ENCODE measurements at regions not wholly inside any gene's neighbourhood (a gene's known extent, or its start where the extent isn't known, plus 50 kb on each side); places are given as distances from the start of the nearest gene placed in this dataset.

DNA sequence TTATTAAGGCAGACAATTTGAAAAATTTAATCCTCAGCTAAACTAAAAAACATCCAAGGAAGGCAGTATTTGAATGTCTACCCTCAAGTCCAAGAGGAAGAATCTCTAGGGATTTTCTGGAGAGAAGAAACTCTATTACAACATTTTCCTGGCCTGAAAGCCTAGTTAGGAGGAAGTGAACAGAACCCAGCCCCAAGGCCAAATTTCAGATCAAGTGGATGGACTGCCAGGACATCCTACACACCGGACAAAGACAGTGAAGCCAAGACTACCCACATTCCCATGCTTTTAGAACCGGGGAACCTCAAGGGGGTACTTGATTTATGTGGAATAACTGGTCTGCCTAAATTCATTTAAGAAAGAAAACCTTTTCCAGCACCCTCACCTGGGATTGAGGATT is 108.9 kb upstream of the MEOX2 start:
- DNase-seq (ENCODE audit: low spot score in 2 of 2): no peak
- no peak for FAIRE-seq

- FAIRE-seq (no peak), DNase-seq (ENCODE audit: low spot score in 2 of 2) (no peak)
Observed at GRCh38 chr7:15794801-15795200, 108.3 kb upstream of the MEOX2 start.

GRCh38 chr7:15784694-15785030 is 98.2 kb upstream of the MEOX2 start:
- DNase-seq (ENCODE audit: low spot score in 2 of 2) (no peak), FAIRE-seq (no peak)

DNA sequence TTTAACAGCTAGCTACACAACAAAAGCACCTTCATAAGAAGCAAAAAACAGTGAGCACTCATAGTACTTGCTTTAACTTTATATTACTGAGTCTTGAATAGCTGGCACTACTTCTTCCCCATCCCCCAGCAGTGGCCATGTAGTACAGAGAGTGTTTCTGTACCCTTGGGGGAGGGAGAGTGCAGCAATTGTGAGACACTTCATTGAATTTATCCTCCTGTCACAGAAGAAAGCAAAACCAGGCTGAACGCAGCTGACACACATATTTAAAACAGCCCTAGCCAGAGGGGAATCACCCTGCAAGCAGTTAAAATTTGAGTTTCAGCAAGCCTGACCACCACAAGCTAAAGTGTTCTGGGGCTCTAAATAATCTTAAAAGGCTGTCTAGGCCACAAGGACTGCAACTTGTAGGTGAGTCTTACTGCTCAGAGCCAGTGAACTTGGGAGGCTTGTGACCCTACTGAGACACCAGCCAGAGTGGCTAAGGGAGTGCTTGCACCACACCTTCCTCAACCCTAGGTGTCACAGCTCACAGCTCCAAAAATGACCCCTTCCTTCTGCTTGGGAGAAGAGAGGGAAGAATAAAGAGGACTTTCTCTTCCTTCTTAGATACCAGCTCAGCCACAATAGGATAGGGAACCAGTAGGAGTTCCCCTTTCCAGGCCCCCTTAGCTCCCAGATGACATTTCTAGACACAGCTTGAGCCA is 97.7 kb upstream of the MEOX2 start:
- FAIRE-seq: no peak
- DNase-seq (ENCODE audit: low spot score in 2 of 2): no peak

DNA sequence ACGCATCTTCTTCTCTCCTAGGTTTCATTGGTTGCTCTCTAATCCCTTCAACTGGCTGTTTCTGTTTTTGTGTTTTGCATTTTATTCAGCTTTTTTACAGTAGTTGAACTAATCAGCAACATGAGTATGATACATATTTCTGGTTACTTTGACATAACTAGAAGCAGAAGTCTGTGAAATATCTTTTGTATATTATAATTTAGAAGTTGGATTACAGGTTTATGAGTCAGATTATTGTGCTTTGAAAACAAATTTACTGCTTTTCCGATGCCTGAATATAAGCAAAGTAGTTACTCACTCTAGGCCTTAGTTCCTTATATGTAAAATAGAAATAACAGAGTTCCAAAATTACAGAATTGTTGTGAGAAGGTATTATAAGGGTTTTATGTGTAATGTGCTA is 96.2 kb upstream of the MEOX2 start:
- DNase-seq (ENCODE audit: low spot score in 2 of 2) (no peak), FAIRE-seq (no peak)

GRCh38 chr7:15781944-15782343 is 95.5 kb upstream of the MEOX2 start:
- FAIRE-seq (no peak), DNase-seq (ENCODE audit: low spot score in 2 of 2) (no peak)

DNA sequence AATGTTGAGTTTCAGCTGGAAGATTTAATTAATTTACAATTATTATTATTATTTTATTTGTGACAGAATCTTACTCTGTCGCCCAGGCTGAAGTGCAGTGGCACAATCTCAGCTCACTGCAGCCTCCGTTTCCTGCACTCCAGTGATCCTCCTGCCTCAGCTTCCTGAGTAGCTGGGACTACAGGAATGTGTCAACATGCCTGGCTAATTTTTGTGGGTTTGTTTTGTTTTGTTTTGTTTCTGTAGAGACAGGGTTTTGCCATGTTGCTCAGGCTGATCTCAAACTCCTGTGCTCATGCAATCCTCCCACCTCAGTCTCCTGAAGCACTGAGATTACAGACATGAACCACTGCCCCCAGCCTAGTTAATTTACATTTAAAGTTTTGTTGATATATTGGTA is 93.8 kb upstream of the MEOX2 start:
- DNase-seq (ENCODE audit: low spot score in 2 of 2) (no peak), FAIRE-seq (no peak)

GRCh38 chr7:15778191-15778590 is 91.7 kb upstream of the MEOX2 start:
- FAIRE-seq (no peak), DNase-seq (ENCODE audit: low spot score in 2 of 2) (no peak)

DNA sequence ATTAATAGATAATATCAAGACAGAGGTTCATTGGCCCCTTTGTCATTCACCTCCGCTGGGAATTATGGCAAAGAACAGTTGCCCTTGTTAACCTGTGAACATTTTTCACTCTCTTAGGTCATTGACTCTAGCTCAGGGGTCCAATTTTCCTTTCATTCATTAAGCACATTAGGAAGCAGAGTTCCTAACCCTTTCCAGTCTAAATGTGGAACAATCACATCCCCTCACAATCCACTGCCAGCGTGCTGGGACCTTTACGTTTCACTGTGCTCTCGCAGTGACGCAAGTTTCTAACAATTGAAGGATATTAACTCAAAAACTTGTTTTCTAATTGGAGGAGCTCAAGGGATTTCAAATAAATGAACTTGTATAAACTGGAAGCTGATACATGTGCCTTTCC is 79.3 kb upstream of the MEOX2 start:
- FAIRE-seq (no peak), DNase-seq (ENCODE audit: low spot score in 2 of 2) (no peak)

- no peak for FAIRE-seq
Observed at GRCh38 chr7:15764851-15765382, 78.4 kb upstream of the MEOX2 start.

DNA sequence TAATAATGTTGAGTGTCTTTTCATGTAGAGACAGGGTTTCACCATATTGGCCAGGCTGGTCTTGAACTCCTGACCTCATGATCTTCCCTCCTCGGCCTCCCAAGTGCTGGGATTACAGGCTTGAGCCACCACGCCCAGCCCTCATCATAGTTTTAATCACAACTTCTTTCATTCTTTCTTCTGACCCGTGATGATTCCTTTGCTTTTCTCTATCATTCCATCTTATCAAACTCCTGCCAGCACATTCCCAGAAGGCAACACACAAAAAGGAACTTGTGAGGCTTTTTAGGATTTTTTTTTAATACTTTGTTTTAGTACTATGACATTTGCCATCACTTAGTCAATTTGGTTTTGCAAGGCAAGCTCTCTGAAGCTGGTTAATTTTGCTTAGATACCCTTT is 77.5 kb upstream of the MEOX2 start:
- no peak for DNase-seq (ENCODE audit: low spot score in 2 of 2)
- FAIRE-seq: no peak

More at GRCh38 chr7:15764851-15765382, 78.4 kb upstream of the MEOX2 start:
- no peak for DNase-seq (ENCODE audit: low spot score in 2 of 2)

DNA sequence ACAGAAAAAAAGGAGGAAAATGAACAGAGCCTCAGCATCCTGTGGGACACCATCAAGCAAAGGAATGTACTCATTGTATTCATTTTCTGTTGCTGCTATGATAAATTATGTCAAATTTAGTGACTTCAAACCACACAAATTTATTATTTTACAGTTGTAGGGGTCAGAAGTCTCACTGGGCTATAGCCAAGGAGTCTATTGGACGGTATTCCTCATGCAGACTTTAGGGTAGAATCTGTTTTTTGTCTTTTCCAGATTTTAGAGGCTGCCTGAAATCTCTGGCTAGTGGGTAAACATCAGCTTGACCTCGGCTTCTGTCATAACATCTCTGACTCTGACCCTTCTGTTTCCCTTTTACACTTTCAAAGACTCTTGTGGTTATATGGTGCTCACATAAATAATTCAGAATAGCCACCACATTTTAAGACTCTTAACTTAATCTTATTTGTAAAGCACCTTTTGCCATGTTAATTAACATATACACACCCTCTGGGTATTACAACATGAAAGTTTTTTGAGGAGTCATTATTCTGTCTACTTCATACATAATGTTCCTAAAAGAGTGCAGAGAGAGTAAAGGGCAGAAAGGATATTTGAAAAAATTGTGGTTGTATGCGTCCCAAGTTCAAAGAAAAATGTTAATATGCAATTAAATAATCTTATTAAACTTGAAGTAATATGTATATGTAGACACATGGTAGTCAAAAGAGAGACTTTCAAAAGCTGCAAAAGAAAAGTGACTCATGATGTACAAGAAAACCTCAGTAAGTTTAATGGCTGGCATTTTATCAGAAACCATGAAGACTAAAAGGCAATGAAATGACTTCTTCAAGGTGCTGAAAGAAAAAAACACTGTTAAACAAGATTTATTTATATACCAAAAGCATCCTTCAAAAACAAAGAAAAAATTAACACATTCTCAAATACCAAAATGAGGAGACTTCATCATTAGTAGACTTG is 70.8 kb upstream of the MEOX2 start:
- FAIRE-seq: no peak
- no peak for DNase-seq (ENCODE audit: low spot score in 2 of 2)

DNA sequence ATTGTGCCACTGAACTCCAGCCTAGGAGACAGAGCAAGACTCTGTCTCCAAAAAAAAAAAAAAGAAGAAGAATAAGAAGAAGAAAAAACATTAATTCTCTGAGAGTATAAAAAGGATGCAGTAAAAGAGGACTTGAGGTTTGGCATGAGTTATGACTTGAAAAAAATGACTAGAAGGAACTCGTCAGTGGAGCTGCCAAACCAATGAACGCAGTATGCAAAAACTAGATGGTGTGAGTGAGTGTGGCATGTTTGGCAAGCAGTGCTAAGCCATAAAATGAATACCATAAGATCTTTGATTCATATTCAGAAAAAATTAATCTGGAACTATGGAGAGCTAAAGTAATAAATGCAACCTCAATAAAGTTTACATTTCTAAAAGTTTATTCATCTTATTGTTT is 68.6 kb upstream of the MEOX2 start:
- DNase-seq (ENCODE audit: low spot score in 2 of 2) (no peak), FAIRE-seq (no peak)

DNA sequence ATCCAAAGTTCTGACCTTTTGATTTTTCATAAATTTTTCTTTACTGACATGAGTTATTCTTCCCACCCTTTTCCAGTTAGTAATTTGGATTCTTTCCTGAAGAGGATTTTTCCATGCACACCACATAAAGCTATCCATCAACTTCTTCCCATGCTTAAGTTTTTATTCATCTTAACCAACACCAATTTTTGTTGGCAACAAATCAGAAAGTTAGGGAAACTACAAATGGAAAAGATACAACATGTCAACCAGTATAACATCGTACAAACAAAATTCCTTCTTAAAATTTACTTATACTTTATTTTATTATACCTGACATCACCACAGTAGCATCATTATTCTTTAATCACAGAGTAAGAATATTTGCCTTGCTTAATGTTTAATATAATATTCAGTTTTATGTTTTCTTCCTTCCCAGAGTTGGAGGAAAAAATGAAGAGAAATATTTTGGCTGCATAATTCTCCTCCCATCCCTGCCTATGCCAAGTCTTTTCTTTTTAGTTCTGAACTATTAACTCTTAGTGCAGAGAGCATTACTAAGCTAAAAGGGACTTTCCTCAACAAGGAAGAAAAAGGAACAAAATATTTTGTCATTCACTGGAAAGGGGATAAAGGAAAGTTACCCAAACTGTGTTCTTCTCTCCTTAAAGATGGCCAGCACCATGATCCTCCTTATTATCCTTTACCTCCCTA is 67.5 kb upstream of the MEOX2 start:
- DNase-seq (ENCODE audit: low spot score in 2 of 2): no peak
- FAIRE-seq: no peak

DNA sequence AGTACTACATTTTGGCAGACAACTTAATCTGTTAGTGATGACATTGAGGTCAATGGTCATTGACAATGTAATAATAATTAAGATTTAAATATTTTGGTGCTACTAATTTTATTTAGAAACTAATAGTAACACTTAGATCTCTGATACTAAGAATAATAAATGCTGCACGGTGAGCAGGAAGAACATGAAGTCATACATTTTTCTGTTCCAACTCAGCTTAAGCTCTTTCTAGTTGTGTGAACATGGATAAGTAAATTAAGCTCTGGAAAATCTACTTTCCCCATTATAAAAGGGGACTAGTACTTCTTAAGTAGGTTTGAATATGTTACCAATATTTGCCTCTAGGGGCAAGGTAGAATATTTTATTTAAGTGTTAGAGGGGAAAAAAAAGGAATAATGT is 65.9 kb upstream of the MEOX2 start:
- FAIRE-seq (no peak), DNase-seq (ENCODE audit: low spot score in 2 of 2) (no peak)

GRCh38 chr7:15751191-15751701 is 64.8 kb upstream of the MEOX2 start:
- FAIRE-seq (no peak), DNase-seq (ENCODE audit: low spot score in 2 of 2) (no peak)

DNA sequence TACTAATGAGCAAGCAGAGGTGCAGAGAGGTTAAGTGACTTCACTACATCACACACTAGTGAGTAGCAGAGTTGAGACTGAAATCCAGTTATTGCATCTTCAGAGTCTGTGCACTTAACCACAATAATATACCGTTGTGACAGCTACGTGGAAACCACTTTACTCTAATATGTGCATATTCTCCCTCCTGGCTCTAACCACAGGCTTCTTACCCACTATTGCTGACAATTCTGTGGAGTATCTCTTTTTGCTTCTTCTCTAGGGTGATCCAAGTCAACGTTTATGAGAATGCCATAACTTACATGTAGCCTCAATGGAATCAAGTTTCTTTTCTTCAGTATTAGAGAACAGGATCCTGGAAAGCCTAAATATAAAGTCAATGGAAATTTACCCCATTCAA is 64.2 kb upstream of the MEOX2 start:
- no peak for FAIRE-seq

GRCh38 chr7:15749631-15750030 is 63.1 kb upstream of the MEOX2 start:
- no peak for DNase-seq (ENCODE audit: low spot score in 2 of 2)
- FAIRE-seq: no peak

More for the DNA sequence above, 64.2 kb upstream of the MEOX2 start:
- DNase-seq (ENCODE audit: low spot score in 2 of 2): no peak

DNA sequence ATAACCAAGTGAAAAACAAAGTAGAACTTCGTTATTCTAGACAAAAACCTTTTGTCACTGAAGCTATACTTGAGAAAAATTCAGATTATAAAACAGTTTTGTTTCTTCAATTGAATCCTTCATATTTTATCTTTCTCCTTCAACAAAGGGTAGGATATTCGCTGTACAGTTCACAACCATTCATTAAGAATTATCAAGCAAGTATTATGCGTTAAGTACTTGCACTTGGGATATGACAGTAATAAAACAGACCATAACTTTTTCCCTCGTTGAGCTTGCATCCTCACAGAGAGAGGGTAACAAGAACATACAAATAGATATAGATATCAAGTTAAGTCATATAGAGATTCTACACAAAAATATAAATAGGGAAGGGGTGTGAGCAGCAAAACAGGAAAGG is 61.2 kb upstream of the MEOX2 start:
- FAIRE-seq: no peak

GRCh38 chr7:15747301-15747700 is 60.8 kb upstream of the MEOX2 start:
- DNase-seq (ENCODE audit: low spot score in 2 of 2) (no peak), FAIRE-seq (no peak)

More for the DNA sequence above, 61.2 kb upstream of the MEOX2 start:
- DNase-seq (ENCODE audit: low spot score in 2 of 2): no peak

Measured in frontal cortex (tissue), 3 donors.